Lung (tissue), 11 donors: ENCODE measurements at regions not wholly inside any gene's neighbourhood (a gene's known extent, or its start where the extent isn't known, plus 50 kb on each side); places are given as distances from the start of the nearest gene placed in this dataset.

ENCODE experiments used
- ATAC-seq: fragments of 200-7000 bp; cut with Tn5 transposase; one replicate; pipeline ENCODE4 v1.9.1; 2020; ENCODE audit warnings: moderate number of reproducible peaks; ENCODE audit not compliant: insufficient read depth, low FRiP score
- DNase-seq, 3 donors: peaks; one replicate each; pipeline ENCODE4 v3.0.0-alpha.2; 2013 to 2017
- H3K27ac ChIP-seq, 2 donors: one replicate each; pipeline ENCODE4 v1.5.1; 2013; ENCODE audit warnings: mild to moderate bottlenecking in 2 of 2, moderate library complexity in 2 of 2, control low read depth in 1 of 2, inconsistent platforms in 1 of 2, low read depth in 1 of 2, low read length in 1 of 2
- H3K27me3 ChIP-seq, 3 donors: one replicate each; pipeline ENCODE4 v1.5.1; 2013; ENCODE audit warnings: low read length in 2 of 3; ENCODE audit not compliant: control insufficient read depth in 3 of 3, insufficient read depth in 3 of 3
- H3K36me3 ChIP-seq, 4 donors: one replicate each; pipeline ENCODE4 v1.5.1; 2013; ENCODE audit warnings: low read length in 4 of 4, mild to moderate bottlenecking in 1 of 4, moderate library complexity in 1 of 4; ENCODE audit not compliant: control insufficient read depth in 4 of 4, insufficient read depth in 4 of 4
- H3K4me1 ChIP-seq, 5 donors: one replicate each; pipeline ENCODE4 v1.5.1; 2013; ENCODE audit warnings: low read length in 5 of 5, mild to moderate bottlenecking in 2 of 5, moderate library complexity in 1 of 5; ENCODE audit not compliant: control insufficient read depth in 5 of 5, insufficient read depth in 5 of 5
- H3K4me3 ChIP-seq: one replicate; pipeline ENCODE4 v1.5.1; 2013; ENCODE audit warnings: mild to moderate bottlenecking, control low read depth, moderate library complexity
- H3K9ac ChIP-seq, 2 donors: one replicate each; pipeline ENCODE4 v1.5.1; 2013; ENCODE audit warnings: low read length in 2 of 2, control low read depth in 1 of 2; ENCODE audit not compliant: insufficient read depth in 1 of 2
- H3K9me3 ChIP-seq, 4 donors: one replicate each; pipeline ENCODE4 v1.5.1; 2013; ENCODE audit warnings: low read length in 3 of 4, mild to moderate bottlenecking in 1 of 4, moderate library complexity in 1 of 4; ENCODE audit not compliant: control insufficient read depth in 4 of 4, insufficient read depth in 3 of 4
- CTCF ChIP-seq: IDR thresholded peaks from 2 replicates; pipeline ENCODE4 v1.5.1; 2012; ENCODE audit warnings: mild to moderate bottlenecking; ENCODE audit errors: control extremely low read depth, extremely low read depth
- WGBS, 2 donors: extraction: QIAGEN DNeasy Blood & Tissue Kit; methylation state at CpG; one replicate each; pipeline ENCODE4 v1.1.7; 2013; 5-methylcytosine and 5-hydroxymethylcytosine counted together
- donor health status: control.
- donor health status: control.
- donor health status: Bipolar disorder and iron deficiency.
- donor health status: healthy.
- donor health status: DM: yes; HTN: yes; CAD: no.

GRCh38 chr10:2936816-2937215 lies 130.5 kb upstream of the PFKP start:
- H3K36me3 ChIP-seq, result no peaks in the 10 kb centered on the region
- ATAC-seq, result no peak
- peaks cover 0 to 3% (median 0%) of the 10 kb centered on the region in 5 donors for H3K4me1 ChIP-seq
- H3K27ac ChIP-seq, result no peak overlapping the region
- no peak for TF ChIP-seq CTCF
- peak in 2 of 3 donors; percentile 22 to 59 for DNase-seq
- no peak overlapping the region for H3K9ac ChIP-seq
- WGBS, 2 donors, result 32 to 54% methylated on average over 6 of the region's 6 CpGs
- peaks cover 0 to 18% (median 10%) of the 10 kb centered on the region in 3 donors for H3K27me3 ChIP-seq
- H3K4me3 ChIP-seq, result no peak overlapping the region
- H3K9me3 ChIP-seq, result peaks cover 0 to 5% (median 0%) of the 10 kb centered on the region in 4 donors

- no peak overlapping the region for H3K4me3 ChIP-seq
- H3K27me3 ChIP-seq, result peaks cover 0 to 18% (median 10%) of the 10 kb centered on the region in 3 donors
- no peak overlapping the region for H3K9ac ChIP-seq
- 84 to 91% methylated on average over 39 of the region's 39 CpGs for WGBS, 2 donors
- no peaks in the 10 kb centered on the region for H3K36me3 ChIP-seq
- DNase-seq (no peak), ATAC-seq (no peak)
- peaks cover 0 to 3% (median 0%) of the 10 kb centered on the region in 5 donors for H3K4me1 ChIP-seq
- H3K27ac ChIP-seq, result no peak overlapping the region
- TF ChIP-seq CTCF, result no peak
- H3K9me3 ChIP-seq, result peaks cover 0 to 8% (median 0%) of the 10 kb centered on the region in 4 donors
These were observed 131.5 kb upstream of the PFKP start for GRCh38 chr10:2935647-2936386.

DNA sequence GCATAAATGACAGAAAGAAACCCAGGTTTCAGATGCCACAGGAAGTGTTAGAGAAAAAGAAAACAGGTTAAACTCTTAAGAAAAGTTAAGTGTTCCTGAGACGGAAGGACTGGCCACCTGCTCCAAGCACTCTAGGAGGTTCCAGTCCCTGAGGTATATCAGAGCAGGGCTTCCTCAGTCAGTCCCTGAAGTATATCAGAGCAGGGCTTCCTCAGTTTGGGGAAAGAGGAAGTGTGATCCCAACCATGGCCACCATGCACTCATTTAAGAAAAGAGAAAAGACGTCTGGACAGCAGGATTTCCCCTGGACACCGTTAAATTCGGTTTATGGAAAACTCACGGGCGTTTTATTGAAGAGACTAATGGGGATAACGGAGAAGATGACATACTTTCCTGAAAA lies 133.4 kb upstream of the PFKP start:
- H3K27me3 ChIP-seq, result peaks cover 0 to 18% (median 16%) of the 10 kb centered on the region in 3 donors
- peaks cover 0 to 8% (median 0%) of the 10 kb centered on the region in 4 donors for H3K9me3 ChIP-seq
- DNase-seq (no peak), ATAC-seq (no peak)
- no peak overlapping the region for H3K27ac ChIP-seq
- WGBS, 2 donors, result 65 to 71% methylated on average over 7 of the region's 7 CpGs
- H3K4me3 ChIP-seq, result no peak overlapping the region
- no peak overlapping the region for H3K9ac ChIP-seq
- H3K36me3 ChIP-seq, result no peaks in the 10 kb centered on the region
- peaks cover 0 to 3% (median 0%) of the 10 kb centered on the region in 5 donors for H3K4me1 ChIP-seq
- no peak for TF ChIP-seq CTCF
